PC-3 (cell line): ENCODE measurements at regions not wholly inside any gene's neighbourhood (a gene's known extent, or its start where the extent isn't known, plus 50 kb on each side); places are given as distances from the start of the nearest gene placed in this dataset.

Experiments
- EZH2 ChIP-seq: fragments of 300-600 bp; sonication (generic); IDR thresholded peaks from one replicate; pipeline ENCODE4 v1.6.1; 2017; ENCODE audit warnings: antibody characterized with exemption, mild to moderate bottlenecking, low read length; ENCODE audit not compliant: unreplicated experiment
- EZH2phosphoT487 ChIP-seq: fragments of 300-600 bp; sonication (generic); IDR thresholded peaks from 2 replicates; pipeline ENCODE4 v1.6.1; 2018; ENCODE audit warnings: mild to moderate bottlenecking, antibody characterized with exemption, low read length, borderline replicate concordance
- TF ChIP-seq, protein P1 (sequence below): fragments of 300-600 bp; sonication (generic); conservative IDR thresholded peaks from 2 replicates; pipeline ENCODE4 v1.5.1; 2017; ENCODE audit warnings: antibody characterized with exemption, low read depth, mild to moderate bottlenecking, low read length

DNA sequence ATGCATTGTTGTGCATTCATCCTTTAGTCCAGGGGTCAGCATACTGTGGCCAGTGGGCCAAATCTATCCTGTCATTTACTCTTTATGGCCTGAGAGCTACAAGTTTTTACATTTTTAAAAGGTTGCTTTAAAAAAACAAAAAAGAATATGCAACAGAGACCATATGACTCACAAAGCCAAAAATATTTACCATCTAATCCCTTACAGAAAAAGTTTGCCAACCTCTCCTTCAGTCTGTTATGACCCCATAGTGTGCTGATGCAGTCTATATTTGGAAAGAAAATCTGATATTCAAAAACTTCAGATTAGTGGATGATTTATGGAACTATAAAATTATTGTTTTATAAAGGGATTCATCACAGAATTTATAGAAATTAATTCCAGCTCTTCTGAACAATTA, 237.5 kb upstream of the IL12A start:
- TF ChIP-seq, protein P1, sequence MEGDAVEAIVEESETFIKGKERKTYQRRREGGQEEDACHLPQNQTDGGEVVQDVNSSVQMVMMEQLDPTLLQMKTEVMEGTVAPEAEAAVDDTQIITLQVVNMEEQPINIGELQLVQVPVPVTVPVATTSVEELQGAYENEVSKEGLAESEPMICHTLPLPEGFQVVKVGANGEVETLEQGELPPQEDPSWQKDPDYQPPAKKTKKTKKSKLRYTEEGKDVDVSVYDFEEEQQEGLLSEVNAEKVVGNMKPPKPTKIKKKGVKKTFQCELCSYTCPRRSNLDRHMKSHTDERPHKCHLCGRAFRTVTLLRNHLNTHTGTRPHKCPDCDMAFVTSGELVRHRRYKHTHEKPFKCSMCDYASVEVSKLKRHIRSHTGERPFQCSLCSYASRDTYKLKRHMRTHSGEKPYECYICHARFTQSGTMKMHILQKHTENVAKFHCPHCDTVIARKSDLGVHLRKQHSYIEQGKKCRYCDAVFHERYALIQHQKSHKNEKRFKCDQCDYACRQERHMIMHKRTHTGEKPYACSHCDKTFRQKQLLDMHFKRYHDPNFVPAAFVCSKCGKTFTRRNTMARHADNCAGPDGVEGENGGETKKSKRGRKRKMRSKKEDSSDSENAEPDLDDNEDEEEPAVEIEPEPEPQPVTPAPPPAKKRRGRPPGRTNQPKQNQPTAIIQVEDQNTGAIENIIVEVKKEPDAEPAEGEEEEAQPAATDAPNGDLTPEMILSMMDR, result no peak
- no peak for TF ChIP-seq EZH2phosphoT487
- TF ChIP-seq EZH2, result no peak
